ENCODE measurements at regions not wholly inside any gene's neighbourhood (a gene's known extent, or its start where the extent isn't known, plus 50 kb on each side); places are given as distances from the start of the nearest gene placed in this dataset.

GRCh38 chr2:55999231-55999630 lies 75.6 kb upstream of the EFEMP1 start:
- no peak for TF ChIP-seq CTCF (IDR thresholded peaks at IDR 0.05)
- TF ChIP-seq POLR2AphosphoS5 (IDR thresholded peaks at IDR 0.05), result no peak
- TF ChIP-seq POLR2A (IDR thresholded peaks at IDR 0.05), result no peak
- no peak for TF ChIP-seq EP300 (IDR thresholded peaks at IDR 0.05)

All from upper lobe of left lung (tissue), 4 donors.